ENCODE measurements at regions not wholly inside any gene's neighbourhood (a gene's known extent, or its start where the extent isn't known, plus 50 kb on each side); places are given as distances from the start of the nearest gene placed in this dataset.

DNA sequence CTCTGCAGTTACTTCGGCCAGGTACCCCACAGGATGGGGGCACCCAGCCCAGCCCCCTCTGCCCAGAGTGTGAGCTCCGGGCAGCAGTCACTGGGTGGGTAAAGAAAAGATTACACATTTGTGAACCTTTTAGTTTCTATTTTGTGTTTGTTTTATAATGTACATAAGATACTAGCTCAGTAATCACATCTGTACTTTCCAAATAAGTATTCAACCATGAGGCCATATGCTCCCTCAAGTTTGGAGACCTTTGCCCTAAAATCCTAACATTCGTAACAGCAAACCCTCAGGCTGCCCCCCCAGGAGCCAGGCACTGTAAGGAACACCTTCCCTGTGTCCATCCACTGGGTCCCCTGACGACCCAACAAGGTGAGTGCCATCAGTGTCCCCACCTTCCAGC, 68.3 kb upstream of the SLC6A6 start:
- ATAC-seq, result no peak
- TF ChIP-seq TOX (CRISPR knock-in tag; IDR thresholded peaks at IDR 0.05; ENCODE audit: borderline replicate concordance) (no peak), ZNF8 (CRISPR knock-in tag; IDR thresholded peaks at IDR 0.05) (no peak), ZFP30 (CRISPR knock-in tag; IDR thresholded peaks at IDR 0.05) (no peak), ESRRG (CRISPR knock-in tag; IDR thresholded peaks at IDR 0.05) (no peak), TSHZ2 (CRISPR knock-in tag; IDR thresholded peaks at IDR 0.05) (no peak), ISL1 (CRISPR knock-in tag; IDR thresholded peaks at IDR 0.05) (no peak), TCF4 (CRISPR knock-in tag; IDR thresholded peaks at IDR 0.05; ENCODE audit: borderline replicate concordance) (no peak), ZFP3 (CRISPR knock-in tag; IDR thresholded peaks at IDR 0.05) (no peak), ZNF565 (CRISPR knock-in tag; conservative IDR thresholded peaks at IDR 0.05; ENCODE audit: low read depth) (no peak), ZNF70 (CRISPR knock-in tag; IDR thresholded peaks at IDR 0.05) (no peak), OSR1 (CRISPR knock-in tag; IDR thresholded peaks at IDR 0.05) (no peak), CREB5 (CRISPR knock-in tag; IDR thresholded peaks at IDR 0.05; ENCODE audit: low read depth) (no peak), SNAI2 (CRISPR knock-in tag; IDR thresholded peaks at IDR 0.05) (no peak), RARB (CRISPR knock-in tag; IDR thresholded peaks at IDR 0.05) (no peak), GLIS3 (CRISPR knock-in tag; IDR thresholded peaks at IDR 0.05) (no peak), ARNTL (CRISPR knock-in tag; IDR thresholded peaks at IDR 0.05; ENCODE audit: borderline replicate concordance, low read depth) (no peak), POU6F1 (CRISPR knock-in tag; IDR thresholded peaks at IDR 0.05; ENCODE audit: borderline replicate concordance, low read depth) (no peak), CSDC2 (CRISPR knock-in tag; IDR thresholded peaks at IDR 0.05) (no peak)
- TF ChIP-seq, protein P1, sequence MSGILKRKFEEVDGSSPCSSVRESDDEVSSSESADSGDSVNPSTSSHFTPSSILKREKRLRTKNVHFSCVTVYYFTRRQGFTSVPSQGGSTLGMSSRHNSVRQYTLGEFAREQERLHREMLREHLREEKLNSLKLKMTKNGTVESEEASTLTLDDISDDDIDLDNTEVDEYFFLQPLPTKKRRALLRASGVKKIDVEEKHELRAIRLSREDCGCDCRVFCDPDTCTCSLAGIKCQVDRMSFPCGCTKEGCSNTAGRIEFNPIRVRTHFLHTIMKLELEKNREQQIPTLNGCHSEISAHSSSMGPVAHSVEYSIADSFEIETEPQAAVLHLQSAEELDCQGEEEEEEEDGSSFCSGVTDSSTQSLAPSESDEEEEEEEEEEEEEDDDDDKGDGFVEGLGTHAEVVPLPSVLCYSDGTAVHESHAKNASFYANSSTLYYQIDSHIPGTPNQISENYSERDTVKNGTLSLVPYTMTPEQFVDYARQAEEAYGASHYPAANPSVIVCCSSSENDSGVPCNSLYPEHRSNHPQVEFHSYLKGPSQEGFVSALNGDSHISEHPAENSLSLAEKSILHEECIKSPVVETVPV (CRISPR knock-in tag; IDR thresholded peaks at IDR 0.05), result no peak
- TF ChIP-seq, protein P2, sequence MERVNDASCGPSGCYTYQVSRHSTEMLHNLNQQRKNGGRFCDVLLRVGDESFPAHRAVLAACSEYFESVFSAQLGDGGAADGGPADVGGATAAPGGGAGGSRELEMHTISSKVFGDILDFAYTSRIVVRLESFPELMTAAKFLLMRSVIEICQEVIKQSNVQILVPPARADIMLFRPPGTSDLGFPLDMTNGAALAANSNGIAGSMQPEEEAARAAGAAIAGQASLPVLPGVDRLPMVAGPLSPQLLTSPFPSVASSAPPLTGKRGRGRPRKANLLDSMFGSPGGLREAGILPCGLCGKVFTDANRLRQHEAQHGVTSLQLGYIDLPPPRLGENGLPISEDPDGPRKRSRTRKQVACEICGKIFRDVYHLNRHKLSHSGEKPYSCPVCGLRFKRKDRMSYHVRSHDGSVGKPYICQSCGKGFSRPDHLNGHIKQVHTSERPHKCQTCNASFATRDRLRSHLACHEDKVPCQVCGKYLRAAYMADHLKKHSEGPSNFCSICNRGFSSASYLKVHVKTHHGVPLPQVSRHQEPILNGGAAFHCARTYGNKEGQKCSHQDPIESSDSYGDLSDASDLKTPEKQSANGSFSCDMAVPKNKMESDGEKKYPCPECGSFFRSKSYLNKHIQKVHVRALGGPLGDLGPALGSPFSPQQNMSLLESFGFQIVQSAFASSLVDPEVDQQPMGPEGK (CRISPR knock-in tag; IDR thresholded peaks at IDR 0.05; ENCODE audit: borderline replicate concordance), result no peak

DNA sequence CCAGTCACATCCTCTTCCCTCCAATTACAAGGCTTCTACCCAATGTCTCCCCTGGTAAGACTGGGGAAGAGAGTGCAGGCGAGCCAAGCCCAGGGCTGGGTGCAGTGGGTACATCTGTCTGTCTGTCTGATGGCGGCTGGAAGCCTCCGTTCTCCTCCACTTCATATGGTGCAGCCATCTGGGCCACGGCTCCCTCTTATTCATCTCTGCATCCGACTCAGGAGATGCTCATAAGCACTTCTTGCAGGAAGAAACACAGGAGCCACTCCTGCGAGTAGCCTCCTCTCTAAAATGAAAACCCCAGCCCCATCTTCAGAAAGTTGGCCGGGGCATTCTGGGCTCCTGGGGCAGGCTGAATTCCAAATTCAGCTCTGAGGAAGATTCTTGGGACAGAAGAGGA, 67.5 kb upstream of the SLC6A6 start:
- no peak for TF ChIP-seq ZNF565 (CRISPR knock-in tag; conservative IDR thresholded peaks at IDR 0.05; ENCODE audit: low read depth)
- TF ChIP-seq ZNF8 (CRISPR knock-in tag; IDR thresholded peaks at IDR 0.05), result no peak
- TF ChIP-seq ZFP3 (CRISPR knock-in tag; IDR thresholded peaks at IDR 0.05), result no peak
- TF ChIP-seq, protein P2 (CRISPR knock-in tag; IDR thresholded peaks at IDR 0.05; ENCODE audit: borderline replicate concordance), result no peak
- no peak for TF ChIP-seq BACH2 (CRISPR knock-in tag; IDR thresholded peaks at IDR 0.05; ENCODE audit: borderline replicate concordance)
- ATAC-seq, result no peak

Measured in SK-N-SH treated with all-trans-retinoic acid at 6 μM for 48 hours (cell line).